Stimulated activated CD8-positive, alpha-beta memory T cell treated with anti-CD3 and anti-CD28 coated beads, Interleukin-4, amount 100 ng/mL, for 24 hours (primary cell): ENCODE measurements at regions not wholly inside any gene's neighbourhood (a gene's known extent, or its start where the extent isn't known, plus 50 kb on each side); places are given as distances from the start of the nearest gene placed in this dataset.
"Not testable (repeated sequence)": the region's sequence is repeated elsewhere in the genome, so short reads cannot be mapped to it uniquely, and the experiment has no call there.

Source experiments
- DNase-seq: peaks from one replicate; pipeline ENCODE4 v3.0.0-alpha.2; 2020; ENCODE audit warnings: low read depth

DNA sequence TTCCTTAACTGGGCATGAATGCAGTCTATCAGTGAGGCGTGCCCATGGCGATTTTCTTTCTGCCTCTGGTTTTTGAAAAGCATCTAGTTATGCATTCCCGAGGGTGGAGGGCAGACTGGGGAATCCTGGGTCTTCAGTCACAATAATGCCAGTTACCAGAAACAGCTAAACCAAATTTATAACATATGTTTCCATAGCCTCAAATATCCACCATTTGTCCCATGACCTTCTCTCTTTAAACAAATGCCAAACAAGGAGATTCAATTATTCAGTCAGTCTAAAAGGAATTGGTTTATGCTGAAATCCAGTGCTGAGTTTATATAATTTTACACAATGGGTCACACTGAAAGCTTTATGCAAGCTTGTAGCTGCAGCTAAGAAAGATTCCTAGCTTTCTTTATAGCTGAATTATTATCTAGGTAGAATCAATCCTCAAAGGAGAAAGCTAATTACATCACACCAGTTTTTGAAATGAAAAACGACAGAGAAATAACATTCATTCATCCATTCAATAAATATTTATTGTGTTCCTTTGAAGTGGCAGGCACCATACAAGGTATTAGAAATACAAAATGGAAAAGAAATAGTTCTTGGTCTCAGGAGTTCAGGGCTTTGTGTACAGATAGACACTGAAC is 131.3 kb upstream of the RAP1B start:
- DNase-seq = no peak

DNA sequence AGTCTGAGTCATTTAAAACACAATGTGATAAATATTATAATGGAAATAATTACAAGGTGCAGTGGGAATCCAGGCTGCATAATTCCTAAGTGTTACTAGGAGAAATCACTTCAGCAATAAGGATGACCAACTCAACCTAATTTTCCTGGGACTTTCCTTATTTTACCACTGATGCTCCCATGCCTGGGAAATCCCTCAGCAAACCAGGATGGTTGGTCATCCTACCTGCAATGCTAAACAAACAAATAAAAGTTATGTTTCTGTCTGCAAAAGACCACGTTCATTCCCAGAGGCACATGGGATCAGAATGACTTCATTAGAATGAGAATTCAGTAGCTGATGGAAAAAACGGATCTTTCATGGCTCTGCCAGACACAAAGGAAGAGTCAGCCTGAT is 130.8 kb upstream of the RAP1B start:
- no peak for DNase-seq

DNA sequence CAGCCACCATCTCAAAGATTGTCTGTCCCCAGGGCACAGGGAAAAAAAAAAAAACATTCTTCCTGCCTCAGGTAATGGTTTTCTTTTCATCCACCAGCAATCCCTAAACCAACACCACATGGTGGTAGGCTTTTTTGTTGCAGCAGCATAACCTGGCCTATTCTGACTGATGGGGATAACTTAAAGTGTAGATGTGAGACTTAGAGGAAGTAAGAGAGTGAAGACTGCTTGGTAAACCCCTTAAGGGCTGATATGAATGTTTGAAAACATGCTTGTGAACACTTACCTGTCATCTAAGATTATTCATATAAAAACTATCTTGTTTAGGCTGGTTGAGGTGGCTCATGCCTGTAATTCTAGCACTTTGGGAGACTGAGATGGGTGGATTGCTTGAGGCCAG is 130.2 kb upstream of the RAP1B start:
- no peak for DNase-seq

DNA sequence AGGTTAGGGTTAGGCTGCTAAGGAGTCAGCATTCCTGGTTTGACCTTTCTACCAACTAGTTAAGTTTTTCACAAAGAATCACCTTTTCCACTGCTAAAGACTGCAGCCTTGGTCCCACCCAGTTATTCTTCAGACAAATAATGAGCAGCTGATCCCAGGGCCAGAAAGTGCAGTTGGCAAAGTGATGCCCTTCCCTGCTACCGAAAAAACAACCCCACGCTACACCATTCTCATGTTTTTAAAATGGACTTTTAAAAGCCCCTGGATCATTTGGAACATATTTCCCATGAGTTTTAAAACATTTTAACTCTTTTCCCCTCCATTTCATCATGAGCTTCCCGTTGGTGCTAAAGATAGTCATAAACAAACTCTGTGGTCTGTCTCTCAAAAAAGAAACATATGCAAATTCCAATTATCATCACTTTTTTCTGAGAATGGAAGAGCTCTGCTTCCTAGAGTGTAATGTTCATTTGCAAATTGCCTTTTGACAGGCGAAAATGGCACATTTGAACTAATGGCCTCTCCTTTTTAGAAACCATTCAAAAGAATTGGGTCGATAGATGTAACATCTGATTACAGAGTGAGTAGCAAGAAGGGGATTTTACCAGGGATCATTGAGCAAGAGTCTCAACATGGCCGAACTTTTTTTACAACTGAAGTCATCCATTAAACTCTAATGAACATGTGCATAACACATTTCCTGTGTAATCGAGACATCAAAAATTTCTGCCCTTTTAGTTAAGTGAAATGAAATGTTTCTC is 129.3 kb upstream of the RAP1B start:
- DNase-seq = no peak

DNA sequence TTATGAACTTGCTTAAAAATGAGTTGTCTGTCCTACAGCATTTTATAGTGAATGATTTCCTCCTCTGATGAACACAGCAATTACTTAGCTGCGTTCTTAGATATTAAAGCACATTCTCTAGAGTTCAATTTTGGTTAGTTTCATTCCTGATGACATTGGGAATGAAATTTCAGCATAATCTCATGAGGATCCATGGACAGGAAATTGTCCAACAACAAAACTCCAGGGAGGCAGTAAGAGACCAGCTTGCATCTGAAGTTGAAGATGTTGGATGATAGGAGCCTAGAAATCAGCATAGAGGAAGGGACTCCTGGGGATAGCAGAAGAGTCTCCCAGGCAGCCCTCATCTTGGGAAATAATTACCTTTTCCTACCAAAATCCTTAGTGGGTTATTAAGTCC is 128.7 kb upstream of the RAP1B start:
- no peak for DNase-seq

DNA sequence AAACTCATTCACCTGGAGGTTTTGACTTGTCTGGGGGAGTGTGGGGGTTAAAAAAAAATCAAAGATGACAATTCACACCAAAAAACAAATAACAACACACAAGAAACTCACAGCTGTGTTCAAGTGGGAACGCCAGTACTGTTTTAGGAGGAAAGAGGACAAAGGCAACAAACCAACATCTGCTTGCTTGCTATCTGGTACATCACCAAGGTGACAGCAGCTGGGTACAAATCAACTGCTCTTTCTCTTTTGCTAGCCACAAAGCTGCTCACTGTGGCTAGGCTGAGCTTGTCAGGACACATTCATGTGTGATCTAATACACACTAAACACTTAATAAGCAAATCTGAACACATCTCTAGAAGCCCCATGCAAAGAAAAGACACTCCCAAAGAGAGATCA is 128.0 kb upstream of the RAP1B start:
- DNase-seq = no peak

DNA sequence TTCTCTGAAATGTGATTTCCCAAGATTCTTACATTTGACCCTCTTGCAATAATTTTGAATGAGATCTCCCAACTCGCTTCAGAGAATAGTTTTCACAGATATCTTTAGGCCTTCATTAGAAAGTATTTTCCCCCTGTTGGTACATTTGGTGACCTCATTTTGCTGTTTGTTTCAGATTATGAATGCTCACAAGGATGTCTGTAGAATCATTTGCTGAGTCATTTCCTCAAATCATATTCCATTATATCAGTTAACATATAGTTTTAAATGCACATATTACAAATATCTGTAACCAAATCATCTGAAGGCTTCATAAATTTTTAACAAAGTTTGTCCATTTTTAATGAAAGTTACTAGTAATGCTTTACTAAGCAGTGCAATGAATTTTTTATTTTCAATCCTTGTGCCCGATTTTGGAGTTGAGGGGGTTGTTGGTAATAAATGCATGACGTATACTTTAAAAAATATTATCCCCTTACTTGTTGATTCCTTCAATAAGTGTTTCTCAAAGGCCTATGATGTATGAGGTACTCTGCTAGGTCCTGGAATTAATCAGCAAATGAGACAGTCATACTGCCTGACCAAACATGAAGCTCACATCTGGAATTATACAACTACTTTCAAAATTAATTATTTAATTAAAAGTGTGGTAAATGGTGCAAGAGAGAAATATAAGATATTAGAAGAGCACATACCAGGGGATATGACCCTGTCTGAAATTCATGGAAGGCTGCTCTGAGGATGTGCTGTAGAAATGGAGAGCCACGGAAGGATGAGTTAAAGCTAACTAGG is 126.9 kb upstream of the RAP1B start:
- no peak for DNase-seq

DNA sequence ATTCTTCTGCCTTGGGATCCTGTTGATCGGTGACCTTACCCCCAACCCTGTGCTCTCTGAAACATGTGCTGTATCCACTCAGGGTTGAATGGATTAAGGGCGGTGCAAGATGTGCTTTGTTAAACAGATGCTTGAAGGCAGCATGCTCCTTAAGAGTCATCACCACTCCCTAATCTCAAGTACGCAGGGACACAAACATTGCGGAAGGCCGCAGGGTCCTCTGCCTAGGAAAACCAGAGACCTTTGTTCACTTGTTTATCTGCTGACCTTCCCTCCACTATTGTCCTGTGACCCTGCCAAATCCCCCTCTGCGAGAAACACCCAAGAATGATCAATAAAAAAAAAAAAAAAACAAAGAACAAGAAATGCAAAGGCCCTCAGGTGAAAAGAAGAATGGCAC is 126.1 kb upstream of the RAP1B start:
- not testable (repeated sequence) for DNase-seq

DNA sequence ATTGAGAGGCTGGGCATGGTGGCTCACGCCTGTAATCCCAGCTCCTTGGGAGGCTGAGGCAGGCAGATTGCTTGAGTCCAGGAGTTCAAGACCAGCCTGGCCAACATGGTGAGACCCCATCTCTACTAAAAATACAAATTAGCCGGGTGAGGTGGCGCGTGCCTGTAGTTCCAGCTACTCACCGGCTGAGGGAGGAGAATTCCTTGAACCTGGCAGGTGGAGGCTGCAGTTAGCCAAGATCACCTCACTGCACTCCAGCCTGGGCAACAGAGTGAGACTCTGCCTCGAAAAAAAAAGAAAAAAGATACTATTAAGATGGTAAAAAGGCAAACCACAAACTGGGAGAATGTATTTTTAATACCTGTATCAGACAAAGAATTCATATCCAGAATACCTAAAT is 124.2 kb upstream of the RAP1B start:
- DNase-seq = not testable (repeated sequence)

DNA sequence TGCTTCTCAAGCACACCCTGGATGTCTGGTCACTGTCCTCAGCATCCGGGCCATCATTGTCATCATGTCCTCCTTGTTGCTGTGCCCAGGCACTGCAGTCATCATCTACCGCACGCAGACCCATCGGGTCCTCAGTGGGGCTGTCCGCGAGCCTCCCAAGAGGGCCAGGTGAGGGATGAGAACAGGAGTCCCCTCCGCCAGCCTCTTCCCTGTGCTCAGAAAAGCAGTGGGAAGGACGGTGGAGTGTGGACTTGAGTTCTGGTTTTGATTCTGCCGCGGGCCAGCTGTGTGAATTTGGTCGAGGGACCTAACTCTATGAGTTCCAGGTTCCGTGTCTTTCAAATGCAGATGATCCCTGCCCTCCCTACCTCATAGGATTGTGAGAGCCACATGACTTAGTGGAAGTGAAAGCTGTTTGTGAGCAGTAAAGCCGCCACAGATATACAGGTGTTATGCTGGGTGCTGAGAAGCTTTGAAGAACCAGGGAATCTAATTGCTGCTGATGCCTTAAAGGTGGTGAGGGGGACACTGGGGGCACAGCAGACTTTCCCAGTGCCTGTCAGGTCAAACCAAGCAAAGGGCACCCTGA is 122.9 kb upstream of the RAP1B start:
- no peak for DNase-seq

DNA sequence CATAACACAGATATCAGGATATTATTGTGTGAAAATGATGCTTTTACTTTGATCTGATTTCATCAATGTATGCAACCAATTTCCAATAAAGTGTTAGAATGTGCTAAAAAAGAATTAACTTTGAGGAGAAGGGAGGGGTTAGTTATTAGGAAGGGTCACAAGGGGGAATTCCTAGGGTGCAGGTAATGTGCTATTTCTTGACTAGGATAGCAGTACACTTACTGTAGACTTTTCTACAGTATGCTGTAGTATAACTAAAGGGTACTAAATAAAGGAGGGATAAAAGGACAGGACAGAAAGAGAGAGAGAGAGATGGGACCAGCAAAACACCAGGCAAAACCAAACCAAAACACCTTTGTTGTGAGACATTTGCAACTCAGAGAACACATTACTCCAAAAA is 121.4 kb upstream of the RAP1B start:
- no peak for DNase-seq

DNA sequence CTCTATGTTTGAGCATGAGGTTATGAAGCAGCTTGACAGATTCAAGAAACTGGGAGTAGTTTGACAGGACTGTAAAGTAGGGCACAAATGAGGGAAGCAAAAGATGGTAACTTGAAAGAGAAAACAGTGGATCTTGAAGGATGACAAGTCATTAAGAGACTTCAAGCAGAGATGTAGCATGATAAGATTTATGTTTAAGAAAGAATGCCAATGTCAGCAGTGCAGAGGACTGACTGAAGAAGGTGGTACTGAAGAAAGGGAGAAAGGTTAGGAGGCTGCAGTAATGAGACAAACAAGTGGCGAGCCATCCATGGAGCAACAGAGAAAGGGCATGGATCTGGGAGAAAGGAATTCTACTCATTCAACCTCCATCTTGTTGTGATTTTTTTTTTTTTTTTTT is 120.2 kb upstream of the RAP1B start:
- DNase-seq = no peak

DNA sequence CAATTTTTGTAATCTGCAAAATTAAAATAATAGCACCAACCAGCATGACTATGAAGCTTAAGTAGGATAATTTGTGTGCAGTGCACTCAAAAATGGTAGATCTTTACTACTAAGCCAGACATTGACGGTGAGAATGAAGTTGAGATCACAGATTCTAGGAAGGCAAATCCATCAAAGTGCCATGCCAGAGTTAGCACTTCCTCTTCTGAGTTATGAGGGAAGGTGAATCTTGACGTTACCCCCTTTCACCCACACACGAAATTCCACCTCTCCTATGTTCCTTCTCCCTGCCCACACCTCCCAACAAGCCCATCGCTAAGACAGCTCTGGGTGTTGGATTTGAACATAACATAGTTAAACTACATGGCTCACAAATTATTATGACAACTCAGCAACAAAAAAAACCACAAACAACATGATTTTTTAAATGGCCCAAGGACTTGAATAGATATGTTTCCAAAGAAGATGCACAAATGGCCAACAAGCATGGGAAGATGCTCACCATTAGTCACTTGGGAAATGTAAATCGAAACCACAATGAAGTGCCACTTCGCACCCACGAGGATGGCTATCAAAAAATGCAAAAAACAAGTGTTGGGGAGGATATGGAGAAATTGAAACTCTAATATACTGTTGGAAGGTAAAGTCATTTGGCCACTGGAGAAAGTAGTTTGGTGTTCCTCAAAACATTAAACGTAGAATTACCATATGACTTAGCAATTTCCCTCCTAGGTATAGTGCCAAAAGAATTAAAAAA is 119.3 kb upstream of the RAP1B start:
- DNase-seq = no peak

DNA sequence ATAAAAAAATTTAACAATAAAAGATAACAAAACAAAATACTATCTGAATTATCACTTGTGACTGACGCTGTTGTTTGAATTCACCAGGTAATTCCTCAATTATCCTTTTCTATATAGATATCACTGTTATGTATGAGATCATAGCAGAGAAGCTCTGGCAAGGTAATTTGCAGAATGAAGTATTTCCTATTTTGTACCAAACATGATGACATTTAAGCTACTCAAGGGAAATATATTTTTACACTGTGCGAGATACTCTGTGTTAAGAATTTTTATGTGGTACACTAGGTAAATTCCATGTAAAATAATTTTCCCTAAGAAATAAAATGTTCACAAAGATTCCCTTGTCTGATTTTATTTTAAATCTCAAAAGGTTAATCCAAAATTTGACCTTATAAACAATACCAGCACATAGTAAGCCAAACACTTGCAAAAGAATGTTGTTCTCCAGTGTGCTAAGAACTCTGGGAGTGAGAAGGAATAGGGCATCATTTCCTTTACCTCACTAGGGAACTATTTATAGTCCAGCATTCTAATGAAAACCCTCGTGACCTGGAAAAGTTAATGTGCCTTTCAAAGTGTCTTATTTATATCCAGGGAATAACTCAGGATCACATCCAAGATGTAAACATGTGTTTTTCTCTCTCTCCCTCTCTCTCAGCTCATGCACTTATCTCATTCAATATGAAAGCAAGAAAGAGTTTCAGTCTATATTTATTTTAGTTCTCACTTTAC is 115.2 kb upstream of the RAP1B start:
- no peak for DNase-seq

DNA sequence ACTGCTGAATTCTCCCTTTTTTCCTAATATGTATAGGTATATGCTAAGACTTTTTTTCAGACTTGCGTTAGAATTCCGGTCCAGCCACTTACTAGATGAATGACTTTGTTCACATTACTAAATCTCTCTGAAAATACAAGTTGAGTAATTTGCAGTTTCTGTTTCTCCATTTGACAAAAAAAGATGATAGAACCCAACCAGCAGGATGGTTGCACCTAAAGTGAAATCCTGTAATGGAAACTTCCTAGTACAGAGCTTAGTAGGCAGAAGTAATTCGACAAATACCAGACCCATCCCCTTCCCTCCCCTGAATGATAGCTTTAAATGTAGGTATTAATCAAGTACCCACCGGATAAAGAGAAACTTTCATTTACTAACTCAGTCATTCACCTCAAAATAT is 113.6 kb upstream of the RAP1B start:
- no peak for DNase-seq

DNA sequence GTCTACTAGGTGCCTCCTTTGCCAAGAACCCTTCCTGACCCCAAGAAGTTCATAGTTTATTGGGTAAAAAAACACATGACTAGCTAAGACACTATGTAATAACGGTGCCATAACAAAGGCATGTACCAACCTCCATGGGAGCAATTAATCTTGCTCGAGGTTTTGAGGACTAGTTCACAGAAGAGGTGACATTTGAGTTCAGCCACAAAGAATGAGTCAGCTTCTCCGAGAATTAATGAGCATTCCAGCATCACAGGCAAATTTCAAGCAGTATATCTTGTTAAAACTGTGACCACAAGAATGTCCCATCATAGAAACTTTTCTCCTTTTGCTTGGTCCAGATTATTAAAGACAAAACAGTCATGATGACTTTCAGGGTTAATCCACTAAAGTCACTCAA is 113.0 kb upstream of the RAP1B start:
- DNase-seq = no peak

DNA sequence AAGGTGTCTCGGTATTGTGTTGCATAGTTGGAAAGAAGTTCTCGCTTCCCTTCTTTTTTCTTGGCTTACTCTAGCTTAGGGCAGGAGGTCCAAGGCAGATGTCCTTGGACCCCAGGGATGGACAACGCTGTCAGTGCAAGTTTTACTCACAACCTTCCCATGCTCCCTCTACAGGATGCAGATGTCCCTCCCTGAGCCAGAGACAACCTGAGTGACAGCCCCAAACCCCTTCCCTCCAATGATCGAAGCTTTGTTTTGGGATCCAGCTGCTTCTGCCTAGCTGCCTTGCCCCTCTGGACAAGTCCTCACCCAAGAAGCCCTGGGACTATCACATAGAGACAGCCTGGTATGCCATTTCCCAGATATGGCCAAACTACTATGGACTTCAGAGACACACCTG is 112.0 kb upstream of the RAP1B start:
- no peak for DNase-seq

DNA sequence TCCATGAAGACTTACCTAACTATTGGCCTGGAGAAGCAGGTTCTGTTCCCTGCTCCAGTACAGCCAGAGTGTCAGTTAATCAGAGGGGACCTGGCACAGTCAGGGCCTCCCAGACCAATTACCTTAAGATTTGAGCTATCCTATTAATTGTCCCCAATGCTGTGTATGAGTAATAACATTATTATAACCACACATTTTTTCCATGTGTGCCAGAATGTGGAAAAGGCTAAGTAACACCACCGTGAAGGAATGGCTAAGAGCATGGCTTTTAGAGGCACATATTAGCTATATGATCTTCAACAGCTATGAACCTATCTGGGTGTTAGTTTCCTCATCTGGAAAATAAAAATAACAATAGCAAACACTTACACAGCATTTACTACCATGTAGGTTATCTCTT is 111.1 kb upstream of the RAP1B start:
- no peak for DNase-seq

DNA sequence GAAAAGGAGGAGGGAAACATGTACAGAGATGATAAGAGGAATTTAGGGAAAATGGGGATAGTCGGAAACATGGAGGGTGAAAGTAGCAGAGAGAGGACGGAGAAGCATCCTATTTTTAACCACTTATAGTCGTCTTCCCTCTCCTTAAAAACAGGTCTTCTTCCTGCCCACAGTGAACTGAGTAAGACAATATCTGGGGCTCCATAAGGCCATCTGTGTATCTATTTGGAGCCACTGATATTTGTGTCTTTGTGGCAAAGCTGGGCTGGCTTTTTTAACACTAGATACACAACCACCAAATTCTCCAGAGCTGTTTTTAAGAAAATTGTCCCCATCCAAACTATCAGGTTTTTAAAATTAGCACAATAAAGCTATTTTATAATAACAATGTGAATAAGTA is 109.5 kb upstream of the RAP1B start:
- DNase-seq = no peak

DNA sequence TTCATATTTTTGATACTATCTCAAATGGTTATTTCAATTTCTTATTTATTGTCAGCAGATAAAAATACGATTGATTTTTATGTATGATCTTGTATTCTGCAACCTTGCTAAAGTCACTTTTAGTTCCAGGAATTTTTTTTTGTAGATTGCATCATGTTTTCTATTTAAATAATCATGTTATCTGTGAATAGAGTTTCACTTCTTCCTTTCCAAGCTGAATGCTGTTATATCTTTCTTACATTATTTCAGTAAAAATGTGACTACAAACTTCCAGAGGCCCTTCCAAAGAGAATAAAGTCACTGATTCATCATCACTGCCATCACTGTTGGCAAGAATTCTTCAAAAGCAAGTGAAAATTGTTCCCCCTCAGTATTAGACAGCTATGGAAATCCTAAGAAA is 104.7 kb upstream of the RAP1B start:
- no peak for DNase-seq

DNA sequence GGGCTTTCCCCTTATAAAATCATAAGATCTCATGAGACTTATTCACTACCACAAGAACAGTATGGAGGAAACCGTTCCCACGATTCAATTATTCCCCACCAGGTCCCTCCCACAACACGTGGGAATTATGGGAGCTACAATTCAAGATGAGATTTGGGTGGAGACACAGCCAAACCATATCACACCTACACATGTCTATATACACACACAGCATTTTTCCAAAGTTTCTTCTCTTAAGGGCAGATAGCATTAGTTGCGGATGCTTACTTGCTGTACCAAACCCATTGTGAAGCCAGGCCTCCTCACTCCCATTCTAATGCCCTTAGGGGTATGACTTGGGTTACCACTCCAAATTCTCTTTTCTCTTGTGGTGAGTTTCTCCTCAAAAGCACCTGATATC is 104.1 kb upstream of the RAP1B start:
- DNase-seq = no peak

DNA sequence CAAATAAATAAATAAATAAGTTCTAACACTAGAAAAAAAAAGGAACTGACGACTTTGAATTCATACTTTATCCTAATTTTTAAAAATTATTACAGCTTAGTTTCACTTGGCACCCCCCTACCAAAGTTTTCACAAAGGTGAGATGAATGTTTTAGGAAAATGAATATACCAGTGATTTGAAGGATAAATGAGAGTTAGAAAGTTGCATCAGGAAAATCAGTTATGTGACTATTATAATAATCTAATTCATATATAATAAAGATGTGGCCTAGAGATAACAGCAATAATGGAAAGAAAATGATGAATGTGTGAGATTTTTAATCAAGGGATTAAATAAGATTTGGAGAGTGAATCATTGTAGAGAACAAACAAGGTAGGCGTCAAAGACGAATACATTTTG is 103.0 kb upstream of the RAP1B start:
- DNase-seq = no peak
